ENCODE measurements at regions not wholly inside any gene's neighbourhood (a gene's known extent, or its start where the extent isn't known, plus 50 kb on each side); places are given as distances from the start of the nearest gene placed in this dataset.
"Not testable (repeated sequence)": the region's sequence is repeated elsewhere in the genome, so short reads cannot be mapped to it uniquely, and the experiment has no call there.

- DNase-seq, result no peak
These were observed 198.2 kb upstream of the LMCD1 start for GRCh38 chr3:8303466-8303865.

- DNase-seq, result no peak
These were observed 196.3 kb upstream of the LMCD1 start for GRCh38 chr3:8305371-8305770.

GRCh38 chr3:8307545-8308110, 194.0 kb upstream of the LMCD1 start:
- peak in 18 of 56 donors; percentile 1 to 47 (median 8) for DNase-seq

- no peak for DNase-seq
These were observed 190.3 kb upstream of the LMCD1 start for GRCh38 chr3:8311321-8311720.

GRCh38 chr3:8312685-8313084, 188.9 kb upstream of the LMCD1 start:
- DNase-seq, result no peak

GRCh38 chr3:8313560-8314267, 187.9 kb upstream of the LMCD1 start:
- DNase-seq, result no peak

- DNase-seq, result not testable (repeated sequence)
These were observed 186.1 kb upstream of the LMCD1 start for GRCh38 chr3:8315526-8315925.

GRCh38 chr3:8317661-8318649, 183.7 kb upstream of the LMCD1 start:
- no peak for DNase-seq

- no peak for DNase-seq
These were observed 181.5 kb upstream of the LMCD1 start for GRCh38 chr3:8319935-8320634.

GRCh38 chr3:8320711-8321458, 180.7 kb upstream of the LMCD1 start:
- DNase-seq, result no peak

- peak in 40 of 56 donors; percentile 7 to 61 (median 26) for DNase-seq
These were observed 176.9 kb upstream of the LMCD1 start for GRCh38 chr3:8324747-8325146.

- DNase-seq, result no peak
These were observed 176.3 kb upstream of the LMCD1 start for GRCh38 chr3:8325306-8325705.

- peak in 11 of 56 donors; percentile 1 to 47 (median 10) for DNase-seq
These were observed 175.8 kb upstream of the LMCD1 start for GRCh38 chr3:8325833-8326232.

- DNase-seq, result no peak
These were observed 173.9 kb upstream of the LMCD1 start for GRCh38 chr3:8327739-8328138.

GRCh38 chr3:8328967-8329366, 172.7 kb upstream of the LMCD1 start:
- DNase-seq, result no peak

- no peak for DNase-seq
These were observed 172.0 kb upstream of the LMCD1 start for GRCh38 chr3:8329598-8329997.

GRCh38 chr3:8336456-8336855, 165.2 kb upstream of the LMCD1 start:
- no peak for DNase-seq

GRCh38 chr3:8338424-8338823, 163.2 kb upstream of the LMCD1 start:
- no peak for DNase-seq

GRCh38 chr3:8341821-8342247, 159.8 kb upstream of the LMCD1 start:
- no peak for DNase-seq

GRCh38 chr3:8343058-8343457, 158.6 kb upstream of the LMCD1 start:
- DNase-seq, result no peak

GRCh38 chr3:8345398-8345797, 156.2 kb upstream of the LMCD1 start:
- no peak for DNase-seq
